PC-3 (cell line): ENCODE measurements at regions not wholly inside any gene's neighbourhood (a gene's known extent, or its start where the extent isn't known, plus 50 kb on each side); places are given as distances from the start of the nearest gene placed in this dataset.
A peak's percentile ranks its signal among the peaks of the same experiment; 100 is the strongest.

Experiments
- EZH2 ChIP-seq: fragments of 300-600 bp; sonication (generic); IDR thresholded peaks from one replicate; pipeline ENCODE4 v1.6.1; 2017; ENCODE audit warnings: antibody characterized with exemption, mild to moderate bottlenecking, low read length; ENCODE audit not compliant: unreplicated experiment
- EZH2phosphoT487 ChIP-seq: fragments of 300-600 bp; sonication (generic); IDR thresholded peaks from 2 replicates; pipeline ENCODE4 v1.6.1; 2018; ENCODE audit warnings: mild to moderate bottlenecking, antibody characterized with exemption, low read length, borderline replicate concordance
- TF ChIP-seq, protein P1 (sequence below): fragments of 300-600 bp; sonication (generic); conservative IDR thresholded peaks from 2 replicates; pipeline ENCODE4 v1.5.1; 2017; ENCODE audit warnings: antibody characterized with exemption, low read depth, mild to moderate bottlenecking, low read length

DNA sequence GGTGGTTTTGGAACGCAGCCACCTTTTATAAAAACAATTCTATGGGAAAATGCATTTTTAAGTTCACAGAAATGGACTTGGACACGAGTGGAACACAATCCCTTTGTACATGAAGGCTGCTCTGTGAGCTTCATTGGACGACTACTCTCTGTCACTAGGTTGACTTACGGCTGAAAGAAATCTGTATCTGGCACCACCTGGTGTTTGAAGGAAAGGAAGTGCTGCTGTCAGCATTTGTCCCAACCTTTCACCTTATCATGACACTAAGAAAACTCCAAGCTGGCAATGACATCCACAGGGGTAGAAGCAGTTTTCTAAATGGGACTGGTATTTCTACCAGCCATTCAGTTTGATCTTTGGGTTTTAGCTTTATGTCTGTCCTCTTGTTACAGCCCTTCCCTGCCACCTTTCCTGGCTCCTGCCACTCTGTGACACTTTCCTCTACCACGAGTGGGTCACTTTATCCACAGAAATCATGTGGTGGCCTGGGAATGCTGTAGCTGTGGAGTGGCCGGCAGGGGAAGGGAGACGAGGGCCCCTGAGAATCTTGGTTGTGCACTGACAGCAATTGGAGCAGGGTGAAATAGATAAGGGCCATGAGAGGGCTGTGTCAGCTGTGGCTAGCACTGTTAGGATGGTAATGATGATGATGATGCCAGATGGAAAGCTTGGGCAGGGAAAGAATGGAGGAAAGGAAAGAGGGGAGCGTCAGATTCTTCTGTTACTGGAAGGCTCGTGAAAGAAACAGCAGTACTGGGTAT, 85.2 kb downstream of the TBX19 start:
- TF ChIP-seq, protein P1, sequence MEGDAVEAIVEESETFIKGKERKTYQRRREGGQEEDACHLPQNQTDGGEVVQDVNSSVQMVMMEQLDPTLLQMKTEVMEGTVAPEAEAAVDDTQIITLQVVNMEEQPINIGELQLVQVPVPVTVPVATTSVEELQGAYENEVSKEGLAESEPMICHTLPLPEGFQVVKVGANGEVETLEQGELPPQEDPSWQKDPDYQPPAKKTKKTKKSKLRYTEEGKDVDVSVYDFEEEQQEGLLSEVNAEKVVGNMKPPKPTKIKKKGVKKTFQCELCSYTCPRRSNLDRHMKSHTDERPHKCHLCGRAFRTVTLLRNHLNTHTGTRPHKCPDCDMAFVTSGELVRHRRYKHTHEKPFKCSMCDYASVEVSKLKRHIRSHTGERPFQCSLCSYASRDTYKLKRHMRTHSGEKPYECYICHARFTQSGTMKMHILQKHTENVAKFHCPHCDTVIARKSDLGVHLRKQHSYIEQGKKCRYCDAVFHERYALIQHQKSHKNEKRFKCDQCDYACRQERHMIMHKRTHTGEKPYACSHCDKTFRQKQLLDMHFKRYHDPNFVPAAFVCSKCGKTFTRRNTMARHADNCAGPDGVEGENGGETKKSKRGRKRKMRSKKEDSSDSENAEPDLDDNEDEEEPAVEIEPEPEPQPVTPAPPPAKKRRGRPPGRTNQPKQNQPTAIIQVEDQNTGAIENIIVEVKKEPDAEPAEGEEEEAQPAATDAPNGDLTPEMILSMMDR, result peak; percentile 49
- TF ChIP-seq EZH2phosphoT487 (no peak), EZH2 (no peak)
